ENCODE measurements at regions not wholly inside any gene's neighbourhood (a gene's known extent, or its start where the extent isn't known, plus 50 kb on each side); places are given as distances from the start of the nearest gene placed in this dataset.
A peak's percentile ranks its signal among the peaks of the same experiment; 100 is the strongest.

GRCh38 chr14:58876608-58877007, 238.8 kb downstream of the DACT1 start:
- no peak for DNase-seq (ENCODE audit: low read depth)
- no peak for TF ChIP-seq CTCF (conservative IDR thresholded peaks at IDR 0.05; ENCODE audit: low read depth, low read length)
- H3K4me3 ChIP-seq (ENCODE audit: low read length): no peak overlapping the region

DNA sequence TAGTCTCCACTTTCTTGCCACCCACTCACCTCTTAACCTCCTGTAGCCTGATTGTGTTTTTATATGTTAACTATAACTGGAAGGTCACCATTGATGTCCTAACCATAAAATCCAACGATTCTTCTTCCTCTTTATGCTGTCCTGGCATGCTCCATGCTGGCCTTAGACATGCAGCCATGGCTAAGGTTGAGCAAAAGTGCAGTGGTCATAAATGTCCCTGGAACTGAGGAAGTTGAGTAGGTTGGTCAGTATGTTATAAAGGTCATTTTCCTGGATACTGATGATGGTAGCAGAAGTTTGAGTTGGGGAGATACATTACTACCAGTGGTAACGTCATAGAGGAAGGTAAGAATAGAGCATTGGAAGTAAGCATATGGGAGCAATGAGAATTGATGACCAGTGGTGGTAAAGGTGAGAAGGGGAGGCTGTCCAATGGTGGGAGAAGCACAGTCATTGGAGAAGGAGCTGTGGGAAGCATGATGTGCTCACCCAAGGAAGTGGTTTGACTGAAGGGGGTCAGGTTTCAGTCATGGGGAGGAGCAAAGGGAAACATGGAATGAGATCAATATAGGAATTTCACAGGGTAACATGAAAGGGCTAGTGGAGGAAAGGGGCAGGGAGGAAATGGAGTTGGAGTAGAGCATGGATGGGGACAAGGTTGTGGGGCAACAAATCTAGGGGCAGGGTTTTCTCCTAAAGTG, 240.8 kb downstream of the DACT1 start:
- no peak for DNase-seq (ENCODE audit: low read depth)
- no peak for TF ChIP-seq CTCF (conservative IDR thresholded peaks at IDR 0.05; ENCODE audit: low read depth, low read length)
- no peak overlapping the region for H3K4me3 ChIP-seq (ENCODE audit: low read length)

GRCh38 chr14:58881433-58881832, 243.7 kb downstream of the DACT1 start:
- DNase-seq (ENCODE audit: low read depth): no peak
- no peak for TF ChIP-seq CTCF (conservative IDR thresholded peaks at IDR 0.05; ENCODE audit: low read depth, low read length)
- H3K4me3 ChIP-seq (ENCODE audit: low read length): no peak overlapping the region

DNA sequence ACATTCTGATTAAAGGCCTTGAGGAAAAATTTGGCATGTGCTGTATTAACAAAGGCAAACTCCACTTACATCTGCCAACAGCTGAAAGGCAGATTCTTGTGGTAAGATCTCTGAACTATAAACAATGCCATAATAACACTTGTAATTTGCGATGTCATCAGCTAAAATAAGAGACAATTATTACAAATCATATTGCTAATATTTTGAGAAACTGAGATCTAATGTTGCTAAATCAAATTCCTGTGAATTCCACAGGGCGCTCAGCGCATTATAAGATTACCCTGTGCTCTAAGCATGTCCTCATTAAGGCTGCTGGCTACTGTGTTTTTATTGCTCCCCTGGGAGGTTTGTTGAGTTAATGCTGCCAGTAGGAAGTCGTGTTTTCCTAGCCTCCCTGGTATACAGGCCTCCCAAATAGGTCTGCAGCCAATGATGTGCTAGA, 244.8 kb downstream of the DACT1 start:
- TF ChIP-seq CTCF (conservative IDR thresholded peaks at IDR 0.05; ENCODE audit: low read depth, low read length): no peak
- H3K4me3 ChIP-seq (ENCODE audit: low read length): no peak overlapping the region
- peak; percentile 44 for DNase-seq (ENCODE audit: low read depth)

DNA sequence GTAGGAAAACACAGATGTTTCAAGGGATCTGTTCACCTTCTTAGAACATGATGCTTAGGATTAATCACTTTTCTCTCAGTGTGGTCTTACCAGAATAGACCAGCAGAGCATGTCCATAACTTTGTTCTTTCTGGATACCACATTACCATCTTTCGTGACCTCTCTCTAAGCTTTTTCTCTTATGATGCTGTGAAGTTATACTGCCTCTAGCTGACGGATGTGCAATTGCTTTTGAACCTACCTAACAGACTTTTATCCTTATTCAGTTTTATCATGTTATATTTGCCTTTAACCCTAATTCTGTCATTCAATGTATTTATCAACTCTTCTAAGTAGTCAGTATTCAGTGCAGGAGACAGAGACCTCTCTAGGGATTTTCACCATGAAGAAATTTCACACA, 246.7 kb downstream of the DACT1 start:
- H3K4me3 ChIP-seq (ENCODE audit: low read length): no peak overlapping the region
- peak; percentile 12 for TF ChIP-seq CTCF (conservative IDR thresholded peaks at IDR 0.05; ENCODE audit: low read depth, low read length)
- no peak for DNase-seq (ENCODE audit: low read depth)

GRCh38 chr14:58887931-58888330, 250.2 kb downstream of the DACT1 start:
- no peak overlapping the region for H3K4me3 ChIP-seq (ENCODE audit: low read length)
- no peak for DNase-seq (ENCODE audit: low read depth)
- TF ChIP-seq CTCF (conservative IDR thresholded peaks at IDR 0.05; ENCODE audit: low read depth, low read length): no peak

GRCh38 chr14:58898655-58899316, 261.0 kb downstream of the DACT1 start:
- no peak for TF ChIP-seq CTCF (conservative IDR thresholded peaks at IDR 0.05; ENCODE audit: low read depth, low read length)
- DNase-seq (ENCODE audit: low read depth): peak; percentile 47
- no peak overlapping the region for H3K4me3 ChIP-seq (ENCODE audit: low read length)

Measured in retinal pigment epithelial cell (primary cell).